Astrocyte (in vitro differentiated cells and primary cell): ENCODE measurements at regions not wholly inside any gene's neighbourhood (a gene's known extent, or its start where the extent isn't known, plus 50 kb on each side); places are given as distances from the start of the nearest gene placed in this dataset.

Experiments used
- DNase-seq: peaks from one replicate; pipeline ENCODE4 v3.0.0-alpha.2; 2010; ENCODE audit warnings: low read depth
- FAIRE-seq: peaks from 2 replicates; lab custom pipeline; 2011; peaks lifted over from hg19 to GRCh38; lab: Jason Lieb, UNC
- H2AFZ ChIP-seq: 2 replicates; pipeline ENCODE4 v1.6.0; 2012; ENCODE audit warnings: low read depth, low read length, inconsistent platforms
- H3K27ac ChIP-seq: 2 replicates; pipeline ENCODE4 v1.5.1; 2011; ENCODE audit warnings: low read depth, low read length, inconsistent platforms
- H3K27me3 ChIP-seq: 2 replicates; pipeline ENCODE4 v1.6.0; 2011; ENCODE audit warnings: low read length, inconsistent platforms; ENCODE audit not compliant: insufficient read depth
- H3K36me3 ChIP-seq: 2 replicates; pipeline ENCODE4 v1.5.1; 2011; ENCODE audit warnings: low read length, inconsistent platforms; ENCODE audit not compliant: insufficient read depth
- H3K4me1 ChIP-seq: 2 replicates; pipeline ENCODE4 v1.5.1; 2011; ENCODE audit warnings: low read length, inconsistent platforms; ENCODE audit not compliant: insufficient read depth
- H3K4me2 ChIP-seq: 2 replicates; pipeline ENCODE4 v1.6.0; 2012; ENCODE audit warnings: low read length, inconsistent platforms
- H3K4me3 ChIP-seq: 2 replicates; pipeline ENCODE4 v1.5.1; 2011; ENCODE audit warnings: low read depth, mild to moderate bottlenecking, low read length, inconsistent platforms; ENCODE audit not compliant: insufficient read depth
- H3K79me2 ChIP-seq: 2 replicates; pipeline ENCODE4 v1.6.0; 2012; ENCODE audit warnings: mild to moderate bottlenecking, low read length, inconsistent platforms; ENCODE audit not compliant: insufficient read depth
- H3K9ac ChIP-seq: 2 replicates; pipeline ENCODE4 v1.6.0; 2012; ENCODE audit warnings: mild to moderate bottlenecking, low read length, inconsistent platforms
- H3K9me3 ChIP-seq: 2 replicates; pipeline ENCODE4 v1.5.1; 2012; ENCODE audit warnings: low read depth, mild to moderate bottlenecking, low read length, inconsistent platforms; ENCODE audit not compliant: insufficient read depth
- H4K20me1 ChIP-seq: 2 replicates; pipeline ENCODE4 v1.6.0; 2012; ENCODE audit warnings: low read length, inconsistent platforms; ENCODE audit not compliant: insufficient read depth
- H3K27ac Mint-ChIP-seq: one replicate; pipeline ENCODE4 v1.8.0; 2021; ENCODE audit warnings: mild to moderate bottlenecking, mixed read lengths; ENCODE audit not compliant: unreplicated experiment
- H3K27me3 Mint-ChIP-seq: one replicate; pipeline ENCODE4 v1.8.0; 2021; ENCODE audit warnings: low read depth, mixed read lengths; ENCODE audit not compliant: unreplicated experiment
- H3K36me3 Mint-ChIP-seq: one replicate; pipeline ENCODE4 v1.8.0; 2021; ENCODE audit warnings: low read depth, mixed read lengths; ENCODE audit not compliant: unreplicated experiment
- H3K4me1 Mint-ChIP-seq: one replicate; pipeline ENCODE4 v1.8.0; 2021; ENCODE audit warnings: low read depth, mixed read lengths; ENCODE audit not compliant: unreplicated experiment
- H3K4me3 Mint-ChIP-seq: one replicate; pipeline ENCODE4 v1.8.0; 2021; ENCODE audit warnings: mild to moderate bottlenecking, moderate library complexity, mixed read lengths; ENCODE audit not compliant: unreplicated experiment
- H3K9me3 Mint-ChIP-seq: one replicate; pipeline ENCODE4 v1.8.0; 2021; ENCODE audit warnings: mild to moderate bottlenecking, mixed read lengths; ENCODE audit not compliant: unreplicated experiment
- CTCF ChIP-seq: IDR thresholded peaks from 2 replicates; pipeline ENCODE4 v1.5.1; 2011; ENCODE audit warnings: low read depth, mild to moderate bottlenecking, inconsistent platforms, low read length, moderate library complexity; ENCODE audit not compliant: insufficient read depth
- EZH2 ChIP-seq: IDR thresholded peaks from 2 replicates; pipeline ENCODE4 v1.6.1; 2012; ENCODE audit warnings: mild to moderate bottlenecking, low read length, inconsistent platforms; ENCODE audit not compliant: insufficient read depth

GRCh38 chr7:45387837-45388236 is 186.3 kb upstream of the ADCY1 start:
- Histone ChIP-seq H3K4me1 (no peaks in the 10 kb centered on the region), H3K36me3 (no peaks in the 10 kb centered on the region), H3K4me3 (no peak overlapping the region), H3K9me3 (no peaks in the 10 kb centered on the region), H3K79me2 (no peaks in the 10 kb centered on the region), H3K27ac (no peak overlapping the region), H3K27me3 (no peaks in the 10 kb centered on the region), H3K4me2 (no peak overlapping the region), H4K20me1 (no peaks in the 10 kb centered on the region), H3K9ac (no peak overlapping the region), H2AFZ (no peak overlapping the region)
- DNase-seq: no peak
- Mint-ChIP-seq H3K4me3 (no peak overlapping the region), H3K36me3 (no peaks in the 10 kb centered on the region), H3K9me3 (no peaks in the 10 kb centered on the region), H3K4me1 (no peaks in the 10 kb centered on the region), H3K27me3 (no peaks in the 10 kb centered on the region), H3K27ac (no peak overlapping the region)
- no peak for TF ChIP-seq EZH2
- no peak for TF ChIP-seq CTCF
- no peak for FAIRE-seq

GRCh38 chr7:45389073-45389872 is 184.9 kb upstream of the ADCY1 start:
- Histone ChIP-seq H3K79me2 (no peaks in the 10 kb centered on the region), H3K27ac (no peak overlapping the region), H4K20me1 (no peaks in the 10 kb centered on the region), H3K4me3 (no peak overlapping the region), H3K9ac (no peak overlapping the region), H3K36me3 (no peaks in the 10 kb centered on the region), H2AFZ (no peak overlapping the region), H3K9me3 (no peaks in the 10 kb centered on the region), H3K4me1 (no peaks in the 10 kb centered on the region), H3K4me2 (no peak overlapping the region), H3K27me3 (no peaks in the 10 kb centered on the region)
- Mint-ChIP-seq H3K9me3 (peaks cover under 1% of the 10 kb centered on the region), H3K4me1 (no peaks in the 10 kb centered on the region), H3K27me3 (no peaks in the 10 kb centered on the region), H3K27ac (no peak overlapping the region), H3K4me3 (no peak overlapping the region), H3K36me3 (no peaks in the 10 kb centered on the region)
- TF ChIP-seq CTCF (no peak), EZH2 (no peak)
- DNase-seq: no peak
- FAIRE-seq: no peak

GRCh38 chr7:45390180-45390579 is 184.0 kb upstream of the ADCY1 start:
- H3K4me1 Mint-ChIP-seq: no peaks in the 10 kb centered on the region
- Histone ChIP-seq H3K79me2 (no peaks in the 10 kb centered on the region), H3K36me3 (no peaks in the 10 kb centered on the region), H3K27ac (no peak overlapping the region), H3K9ac (no peak overlapping the region), H3K4me3 (no peak overlapping the region), H3K4me1 (no peaks in the 10 kb centered on the region), H3K4me2 (no peak overlapping the region), H3K27me3 (no peaks in the 10 kb centered on the region), H2AFZ (no peak overlapping the region), H3K9me3 (no peaks in the 10 kb centered on the region), H4K20me1 (no peaks in the 10 kb centered on the region)
- DNase-seq (no peak), FAIRE-seq (no peak)
- no peaks in the 10 kb centered on the region for H3K36me3 Mint-ChIP-seq
- no peak overlapping the region for H3K27ac Mint-ChIP-seq
- no peak for TF ChIP-seq CTCF
- no peak for TF ChIP-seq EZH2
- peaks cover 3% of the 10 kb centered on the region for H3K9me3 Mint-ChIP-seq
- H3K27me3 Mint-ChIP-seq: no peaks in the 10 kb centered on the region
- H3K4me3 Mint-ChIP-seq: no peak overlapping the region
